Lower leg skin (tissue), 4 donors: ENCODE measurements at regions not wholly inside any gene's neighbourhood (a gene's known extent, or its start where the extent isn't known, plus 50 kb on each side); places are given as distances from the start of the nearest gene placed in this dataset.

Experiments
- DNase-seq, 2 donors: peaks; one replicate each; pipeline ENCODE4 v3.0.0-alpha.2; 2019; ENCODE audit warnings: low spot score in 2 of 2
- H3K4me3 ChIP-seq: fragments of 200-600 bp; sonication (generic); 2 replicates; pipeline ENCODE4 v1.5.1; 2017; ENCODE audit warnings: mild to moderate bottlenecking, low read depth; ENCODE audit not compliant: poor library complexity, severe bottlenecking
- POLR2A ChIP-seq, 2 donors: fragments of 450-650 bp; IDR thresholded peaks; one replicate each; pipeline ENCODE4 v1.6.1; 2016 to 2017; ENCODE audit warnings: antibody characterized with exemption in 2 of 2, mild to moderate bottlenecking in 1 of 2, moderate library complexity in 1 of 2
- whole genome bisulfite sequencing, 2 donors: methylation state at CpG; one replicate each; pipeline ENCODE4 v1.1.5; 2018; 5-methylcytosine and 5-hydroxymethylcytosine counted together
- intact Hi-C: fragments of 100-400 bp; cut with DNase I; formaldehyde crosslinking; loops from one replicate; pipeline ENCODE4 v1.15.0; 2023; ENCODE audit warnings: low total_unique reads
- TF ChIP-seq, protein P1 (sequence below), 3 donors: fragments of 450-650 bp; IDR thresholded peaks; one replicate each; pipeline ENCODE4 v1.5.1; 2016; ENCODE audit warnings: antibody characterized with exemption in 3 of 3, mild to moderate bottlenecking in 3 of 3, moderate library complexity in 2 of 3

DNA sequence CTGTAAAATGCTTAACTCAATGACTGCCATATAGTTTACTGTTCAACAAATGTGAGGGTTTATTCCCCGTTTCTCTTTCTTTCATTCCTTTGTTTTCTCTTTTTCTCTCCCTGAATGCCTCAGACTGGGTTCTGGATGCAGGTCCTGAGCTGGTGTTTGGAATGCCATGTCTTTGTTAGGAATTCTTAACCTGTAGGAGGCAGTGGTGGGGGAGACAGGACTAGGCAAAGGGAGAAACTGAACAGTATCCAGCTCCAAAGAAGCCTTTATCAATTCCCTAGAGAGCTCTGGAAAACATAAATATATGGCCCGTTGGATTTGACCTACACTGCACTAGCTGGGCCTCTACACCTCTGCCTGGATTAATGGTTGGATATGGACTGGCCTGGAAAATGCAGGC, 621.2 kb upstream of the SLC35B3 start:
- no peak overlapping the region for H3K4me3 ChIP-seq
- 44 to 47% methylated on average over 2 of the region's 2 CpGs for WGBS, 2 donors
- TF ChIP-seq, protein P1, sequence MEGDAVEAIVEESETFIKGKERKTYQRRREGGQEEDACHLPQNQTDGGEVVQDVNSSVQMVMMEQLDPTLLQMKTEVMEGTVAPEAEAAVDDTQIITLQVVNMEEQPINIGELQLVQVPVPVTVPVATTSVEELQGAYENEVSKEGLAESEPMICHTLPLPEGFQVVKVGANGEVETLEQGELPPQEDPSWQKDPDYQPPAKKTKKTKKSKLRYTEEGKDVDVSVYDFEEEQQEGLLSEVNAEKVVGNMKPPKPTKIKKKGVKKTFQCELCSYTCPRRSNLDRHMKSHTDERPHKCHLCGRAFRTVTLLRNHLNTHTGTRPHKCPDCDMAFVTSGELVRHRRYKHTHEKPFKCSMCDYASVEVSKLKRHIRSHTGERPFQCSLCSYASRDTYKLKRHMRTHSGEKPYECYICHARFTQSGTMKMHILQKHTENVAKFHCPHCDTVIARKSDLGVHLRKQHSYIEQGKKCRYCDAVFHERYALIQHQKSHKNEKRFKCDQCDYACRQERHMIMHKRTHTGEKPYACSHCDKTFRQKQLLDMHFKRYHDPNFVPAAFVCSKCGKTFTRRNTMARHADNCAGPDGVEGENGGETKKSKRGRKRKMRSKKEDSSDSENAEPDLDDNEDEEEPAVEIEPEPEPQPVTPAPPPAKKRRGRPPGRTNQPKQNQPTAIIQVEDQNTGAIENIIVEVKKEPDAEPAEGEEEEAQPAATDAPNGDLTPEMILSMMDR (IDR thresholded peaks at IDR 0.05) = no peak
- no peak for TF ChIP-seq POLR2A (IDR thresholded peaks at IDR 0.05)
- no peak for DNase-seq
- intact Hi-C loops = no loop called here

DNA sequence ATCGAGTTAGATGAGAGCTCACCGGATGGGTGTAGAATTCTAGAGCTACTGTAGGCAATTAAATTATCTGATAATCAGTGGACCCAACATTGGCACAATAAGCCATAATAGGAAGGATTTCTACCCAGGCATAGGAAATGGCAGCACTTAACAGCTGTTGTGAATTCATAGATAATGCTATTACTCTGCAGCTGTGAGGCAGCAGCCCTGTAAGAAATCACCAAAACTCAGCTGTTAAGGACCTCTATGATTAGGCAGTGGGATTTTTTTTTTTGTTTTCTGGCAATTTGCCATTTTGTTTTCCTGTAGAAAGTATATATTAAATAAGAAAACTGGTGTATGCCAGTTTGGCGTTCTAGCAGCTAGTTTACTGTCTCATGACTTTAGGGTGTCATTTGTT, 609.1 kb upstream of the SLC35B3 start:
- TF ChIP-seq, protein P1 (IDR thresholded peaks at IDR 0.05) = no peak
- no peak for TF ChIP-seq POLR2A (IDR thresholded peaks at IDR 0.05)
- no peak for DNase-seq
- 72 to 81% methylated on average over 3 of the region's 3 CpGs for WGBS, 2 donors

DNA sequence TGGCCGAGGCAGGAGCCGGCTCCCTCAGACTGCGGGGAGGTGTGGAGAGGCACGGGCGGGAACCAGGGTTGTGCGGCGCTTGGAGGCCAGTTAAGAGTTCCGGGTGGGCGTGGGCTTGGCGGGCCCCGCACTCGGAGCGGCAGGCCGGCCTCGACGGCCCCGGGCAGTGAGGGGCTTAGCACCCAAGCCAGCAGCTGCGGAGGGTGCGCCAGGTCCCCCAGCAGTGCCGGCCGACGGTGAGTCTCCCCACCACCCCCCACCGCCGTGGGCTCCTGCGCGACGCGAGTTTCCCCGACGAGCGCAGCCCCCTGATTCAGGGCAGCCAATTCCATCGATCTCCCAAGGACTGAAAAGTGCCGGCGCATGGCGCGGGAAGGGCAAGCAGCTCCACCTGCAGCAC, 605.4 kb upstream of the SLC35B3 start:
- no peak for DNase-seq
- no peak overlapping the region for H3K4me3 ChIP-seq
- 98% methylated on average over 28 to 36 of the region's 36 CpGs for WGBS, 2 donors
- intact Hi-C loops = loop anchor here (10.0 kb wide), 1 partner anchor 166 kb away; no protein-coding TSS in a partner anchor
- TF ChIP-seq, protein P1 (IDR thresholded peaks at IDR 0.05) = no peak
- TF ChIP-seq POLR2A (IDR thresholded peaks at IDR 0.05) = no peak

More for the DNA sequence above, 609.1 kb upstream of the SLC35B3 start:
- intact Hi-C loops = loop anchor here (10.0 kb wide), 1 partner anchor 170 kb away; no protein-coding TSS in a partner anchor
- H3K4me3 ChIP-seq = no peak overlapping the region

DNA sequence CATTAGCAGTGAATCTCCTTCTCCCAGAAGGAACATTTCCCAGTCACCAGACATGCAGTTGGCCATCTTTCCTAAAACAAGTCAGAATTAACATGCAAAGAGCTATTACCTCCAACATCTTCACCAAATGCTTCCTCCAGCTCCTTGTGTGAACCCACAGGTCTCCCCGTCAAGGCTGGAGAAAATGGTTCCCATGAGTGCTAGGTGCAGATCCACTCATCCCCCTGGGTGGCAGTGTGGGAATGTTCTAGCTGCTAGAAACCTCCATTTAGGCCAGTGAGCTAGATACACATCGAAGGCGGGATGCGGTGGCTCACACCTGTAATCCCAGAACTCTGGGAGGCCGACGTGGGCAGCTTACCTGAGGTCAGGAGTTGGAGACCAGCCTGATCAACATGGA, 603.9 kb upstream of the SLC35B3 start:
- TF ChIP-seq POLR2A (IDR thresholded peaks at IDR 0.05) = no peak
- TF ChIP-seq, protein P1 (IDR thresholded peaks at IDR 0.05) = no peak
- DNase-seq = no peak
- intact Hi-C loops = no loop called here
- H3K4me3 ChIP-seq = no peak overlapping the region
- 92 to 95% methylated on average over 6 of the region's 6 CpGs for WGBS, 2 donors

- intact Hi-C loops = no loop called here
- DNase-seq = no peak
- H3K4me3 ChIP-seq = no peak overlapping the region
- WGBS, 2 donors = 84 to 100% methylated on average over 1 of the region's 1 CpG
- TF ChIP-seq, protein P1 (IDR thresholded peaks at IDR 0.05) = no peak
- no peak for TF ChIP-seq POLR2A (IDR thresholded peaks at IDR 0.05)
Measured at GRCh38 chr6:9028086-9028485, 592.7 kb upstream of the SLC35B3 start.

DNA sequence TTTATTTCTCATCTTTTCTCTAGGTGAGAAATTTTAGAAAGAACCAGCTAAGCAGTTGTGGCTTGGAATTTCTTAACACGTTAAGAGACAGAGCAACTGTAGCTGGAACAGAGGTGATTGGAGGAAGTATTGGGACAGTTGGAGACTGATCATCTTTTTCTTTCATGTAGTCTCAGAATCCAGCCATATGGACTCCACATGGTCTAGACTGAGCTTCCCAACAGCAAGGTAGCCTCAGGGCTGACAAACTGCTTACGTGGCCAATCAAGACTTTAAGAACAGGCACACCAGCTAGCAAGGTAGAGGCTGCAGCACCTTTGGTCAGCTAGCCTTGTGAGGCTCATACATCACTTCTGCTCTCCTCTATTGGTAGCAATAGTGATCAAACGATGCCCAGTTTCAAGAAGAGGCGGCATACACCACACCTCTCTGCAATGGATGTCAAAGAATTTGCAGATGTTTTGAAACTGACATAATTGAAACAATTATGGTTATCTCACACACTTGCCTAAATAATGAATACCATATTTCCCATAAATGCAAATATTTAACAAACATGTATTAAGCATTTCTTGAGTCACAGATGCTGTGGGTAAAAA, 590.5 kb upstream of the SLC35B3 start:
- WGBS, 2 donors = 58 to 72% methylated on average over 4 of the region's 4 CpGs
- no peak for DNase-seq
- TF ChIP-seq, protein P1 (IDR thresholded peaks at IDR 0.05) = no peak
- no peak for TF ChIP-seq POLR2A (IDR thresholded peaks at IDR 0.05)
- H3K4me3 ChIP-seq = no peak overlapping the region
- intact Hi-C loops = no loop called here
